Stomach (tissue), 8 donors: ENCODE measurements at regions not wholly inside any gene's neighbourhood (a gene's known extent, or its start where the extent isn't known, plus 50 kb on each side); places are given as distances from the start of the nearest gene placed in this dataset.
A peak's percentile ranks its signal among the peaks of the same experiment; 100 is the strongest.

Source experiments
- DNase-seq, 2 donors: peaks; one replicate each; pipeline versions ENCODE4 v3.0.0 to v3.0.0-alpha.2; 2013 to 2019
- H3K27ac ChIP-seq, 5 donors: fragments of 200-600 bp in 4 of 5; sonication (generic) in 4 of 5; one replicate each; pipeline ENCODE4 v1.5.1; 2013 to 2019; ENCODE audit warnings: mild to moderate bottlenecking in 1 of 5, moderate library complexity in 1 of 5
- H3K27me3 ChIP-seq, 3 donors: fragments of 200-600 bp; sonication (generic); one replicate each; pipeline ENCODE4 v1.5.1; 2017 to 2019; ENCODE audit warnings: mixed run types in 1 of 3
- H3K36me3 ChIP-seq, 4 donors: fragments of 200-600 bp; sonication (generic); 1 replicate in 3 of 4; 2 replicates in 1 of 4; pipeline ENCODE4 v1.5.1; 2016 to 2019
- H3K4me1 ChIP-seq, 4 donors: fragments of 200-600 bp; sonication (generic); one replicate each; pipeline ENCODE4 v1.5.1; 2016 to 2019
- H3K4me3 ChIP-seq, 4 donors: fragments of 200-600 bp; sonication (generic) in 3 of 4; one replicate each; pipeline ENCODE4 v1.5.1; 2016 to 2019; ENCODE audit warnings: mild to moderate bottlenecking in 1 of 4
- H3K9me3 ChIP-seq, 4 donors: fragments of 200-600 bp; sonication (generic); one replicate each; pipeline ENCODE4 v1.5.1; 2016 to 2019
- CTCF ChIP-seq, 7 experiments: fragments of 450-650 bp in 4 of 7; fragments of 200-600 bp in 3 of 7; sonication (generic) in 3 of 7; IDR thresholded peaks; one replicate each; pipeline ENCODE4 v1.5.1; 2016 to 2019; ENCODE audit warnings: antibody characterized with exemption in 7 of 7, control low read depth in 2 of 7, mild to moderate bottlenecking in 1 of 7
- EP300 ChIP-seq: sonication (generic); formaldehyde crosslinking; IDR thresholded peaks from one replicate; pipeline ENCODE4 v1.6.1; 2017; ENCODE audit warnings: antibody characterized with exemption
- POLR2A ChIP-seq, 4 donors: fragments of 450-650 bp; IDR thresholded peaks; one replicate each; pipeline ENCODE4 v1.6.1; 2016; ENCODE audit warnings: antibody characterized with exemption in 4 of 4, control low read depth in 2 of 4, mild to moderate bottlenecking in 1 of 4, moderate library complexity in 1 of 4
- POLR2AphosphoS5 ChIP-seq, 3 donors: sonication (generic); formaldehyde crosslinking; IDR thresholded peaks; one replicate each; pipeline ENCODE4 v1.6.1; 2016; ENCODE audit warnings: antibody characterized with exemption in 3 of 3
- WGBS, 5 donors: extraction: QIAGEN DNeasy Blood & Tissue Kit in 3 of 5; methylation state at CpG; one replicate each; pipeline versions ENCODE4 v1.1.5 to v1.1.7; 2013 to 2018; 5-methylcytosine and 5-hydroxymethylcytosine counted together
- intact Hi-C: fragments of 100-400 bp; cut with DNase I; formaldehyde crosslinking; loops from one replicate; pipeline ENCODE4 v1.15.1; 2023; ENCODE audit warnings: low total_unique reads
- donor health status: healthy with polysubstance abuse.
- donor health status: Bipolar disorder and iron deficiency.
- donor health status: healthy.

DNA sequence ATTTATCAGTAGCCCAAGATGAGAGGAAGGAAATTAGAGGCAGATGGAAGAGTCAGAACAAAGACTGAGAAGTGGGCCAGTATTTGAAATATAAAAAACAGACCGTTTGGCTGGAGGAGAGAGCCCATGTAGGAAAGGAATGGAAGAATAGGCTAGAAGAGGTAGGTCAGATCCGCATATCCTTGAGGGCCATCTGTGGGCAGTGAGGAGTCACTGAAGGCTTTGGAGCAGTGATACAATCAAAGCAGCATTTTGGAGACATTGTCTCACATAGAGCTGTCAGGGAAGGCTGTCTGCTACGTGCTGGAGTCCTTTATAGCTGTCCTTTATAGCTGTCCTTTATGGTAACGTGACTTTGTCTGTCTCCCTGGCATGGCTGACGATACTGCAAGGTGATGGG is 92.0 kb upstream of the VEPH1 start:
- H3K27me3 ChIP-seq = peaks cover 0 to 12% (median 0%) of the 10 kb centered on the region in 3 donors
- 64 to 80% (median 71%) methylated on average over 2 to 5 of the region's 5 CpGs for WGBS, 5 donors
- DNase-seq = no peak
- no peak overlapping the region for H3K4me3 ChIP-seq
- no peak overlapping the region for H3K27ac ChIP-seq
- no peaks in the 10 kb centered on the region for H3K4me1 ChIP-seq
- TF ChIP-seq CTCF (IDR thresholded peaks at IDR 0.05) (no peak), POLR2A (IDR thresholded peaks at IDR 0.05) (no peak), POLR2AphosphoS5 (IDR thresholded peaks at IDR 0.05) (no peak)
- intact Hi-C loops = no loop called here
- H3K9me3 ChIP-seq = no peaks in the 10 kb centered on the region
- H3K36me3 ChIP-seq = no peaks in the 10 kb centered on the region

GRCh38 chr3:157594413-157594812 is 91.2 kb upstream of the VEPH1 start:
- H3K27ac ChIP-seq = no peak overlapping the region
- WGBS, 5 donors = 55 to 83% (median 75%) methylated on average over 4 of the region's 4 CpGs
- H3K36me3 ChIP-seq = no peaks in the 10 kb centered on the region
- no peak overlapping the region for H3K4me3 ChIP-seq
- intact Hi-C loops = no loop called here
- peaks cover 0 to 12% (median 0%) of the 10 kb centered on the region in 3 donors for H3K27me3 ChIP-seq
- no peak for TF ChIP-seq POLR2AphosphoS5 (IDR thresholded peaks at IDR 0.05)
- no peak for TF ChIP-seq POLR2A (IDR thresholded peaks at IDR 0.05)
- TF ChIP-seq EP300 = no peak
- TF ChIP-seq CTCF (IDR thresholded peaks at IDR 0.05) = no peak
- peak in 1 of 2 donors; percentile 36 for DNase-seq
- no peaks in the 10 kb centered on the region for H3K4me1 ChIP-seq
- no peaks in the 10 kb centered on the region for H3K9me3 ChIP-seq

DNA sequence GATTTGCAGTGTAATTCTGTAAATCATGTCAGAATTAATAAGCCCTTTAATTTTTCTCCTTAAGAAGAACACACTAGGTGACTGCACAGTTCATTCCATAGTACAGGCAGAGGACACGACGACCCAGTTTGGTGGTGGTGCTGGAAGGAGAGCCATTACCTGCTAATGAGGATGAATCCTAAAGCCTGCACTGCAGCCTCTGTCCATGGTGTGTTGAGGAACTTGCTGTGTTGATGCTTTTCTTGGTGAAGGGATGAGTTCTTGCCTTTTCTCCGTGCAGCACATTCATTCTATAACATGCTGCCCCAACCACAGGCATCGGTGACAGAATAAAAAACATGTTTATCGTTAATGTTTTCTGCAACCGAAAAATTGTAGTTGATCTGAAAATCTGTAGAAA is 89.6 kb upstream of the VEPH1 start:
- 83 to 90% (median 89%) methylated on average over 6 of the region's 6 CpGs for WGBS, 5 donors
- no peak overlapping the region for H3K27ac ChIP-seq

DNA sequence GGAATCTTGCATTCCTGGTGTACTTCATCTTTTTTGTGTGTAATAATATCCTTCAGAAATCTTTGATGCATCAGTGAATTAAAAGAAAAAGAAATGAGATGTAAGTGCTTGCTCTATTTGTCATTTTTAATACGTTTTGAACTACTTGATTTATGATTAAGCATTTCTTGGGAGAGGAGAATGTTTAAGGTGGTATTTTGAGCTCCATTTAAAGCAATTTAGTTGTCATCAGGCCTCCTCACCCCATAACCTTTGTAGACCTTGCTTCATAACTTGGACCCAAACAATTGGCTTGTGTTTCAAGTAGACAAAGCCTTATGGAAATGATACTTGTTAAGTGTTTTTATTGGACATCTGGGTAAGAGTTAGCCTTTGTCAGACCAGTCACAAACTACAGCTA is 87.1 kb upstream of the VEPH1 start:
- Histone ChIP-seq H3K36me3 (no peaks in the 10 kb centered on the region), H3K4me1 (no peaks in the 10 kb centered on the region), H3K27ac (no peak overlapping the region), H3K9me3 (no peaks in the 10 kb centered on the region), H3K27me3 (peaks cover 0 to 10% (median 0%) of the 10 kb centered on the region in 3 donors), H3K4me3 (no peak overlapping the region)
- intact Hi-C loops = no loop called here
- TF ChIP-seq POLR2AphosphoS5 (IDR thresholded peaks at IDR 0.05) = no peak
- no peak for TF ChIP-seq EP300
- TF ChIP-seq CTCF (IDR thresholded peaks at IDR 0.05) = no peak
- no peak for TF ChIP-seq POLR2A (IDR thresholded peaks at IDR 0.05)
- DNase-seq = no peak
- WGBS, 5 donors = 16 to 32% (median 20%) methylated on average over 1 of the region's 1 CpG

More for the DNA sequence above, 89.6 kb upstream of the VEPH1 start:
- TF ChIP-seq EP300 = no peak
- no peak for TF ChIP-seq POLR2AphosphoS5 (IDR thresholded peaks at IDR 0.05)
- intact Hi-C loops = no loop called here
- no peak for DNase-seq
- H3K27me3 ChIP-seq = peaks cover 0 to 12% (median 0%) of the 10 kb centered on the region in 3 donors
- H3K9me3 ChIP-seq = no peaks in the 10 kb centered on the region
- no peaks in the 10 kb centered on the region for H3K36me3 ChIP-seq
- H3K4me1 ChIP-seq = no peaks in the 10 kb centered on the region
- H3K4me3 ChIP-seq = no peak overlapping the region

- Histone ChIP-seq H3K4me1 (no peaks in the 10 kb centered on the region), H3K9me3 (no peaks in the 10 kb centered on the region), H3K36me3 (no peaks in the 10 kb centered on the region), H3K4me3 (no peak overlapping the region), H3K27ac (no peak overlapping the region), H3K27me3 (no peaks in the 10 kb centered on the region)
- no peak for DNase-seq
- intact Hi-C loops = no loop called here
- no peak for TF ChIP-seq POLR2AphosphoS5 (IDR thresholded peaks at IDR 0.05)
- no peak for TF ChIP-seq CTCF (IDR thresholded peaks at IDR 0.05)
- TF ChIP-seq EP300 = no peak
- no peak for TF ChIP-seq POLR2A (IDR thresholded peaks at IDR 0.05)
- 62 to 68% (median 63%) methylated on average over 2 of the region's 2 CpGs for WGBS, 5 donors
Measured at GRCh38 chr3:157589211-157589610, 86.0 kb upstream of the VEPH1 start.
